AG09319 (cell line): ENCODE measurements at regions not wholly inside any gene's neighbourhood (a gene's known extent, or its start where the extent isn't known, plus 50 kb on each side); places are given as distances from the start of the nearest gene placed in this dataset.

Experiments used
- DNase-seq: peaks from one replicate; pipeline ENCODE4 v3.0.0-alpha.2; 2010; ENCODE audit warnings: low read depth; ENCODE audit errors: extremely low read depth
- TF ChIP-seq, protein P1 (sequence below): IDR thresholded peaks from 2 replicates; pipeline ENCODE4 v1.5.1; 2011; ENCODE audit warnings: low read depth, mild to moderate bottlenecking, inconsistent platforms, low read length, moderate library complexity

DNA sequence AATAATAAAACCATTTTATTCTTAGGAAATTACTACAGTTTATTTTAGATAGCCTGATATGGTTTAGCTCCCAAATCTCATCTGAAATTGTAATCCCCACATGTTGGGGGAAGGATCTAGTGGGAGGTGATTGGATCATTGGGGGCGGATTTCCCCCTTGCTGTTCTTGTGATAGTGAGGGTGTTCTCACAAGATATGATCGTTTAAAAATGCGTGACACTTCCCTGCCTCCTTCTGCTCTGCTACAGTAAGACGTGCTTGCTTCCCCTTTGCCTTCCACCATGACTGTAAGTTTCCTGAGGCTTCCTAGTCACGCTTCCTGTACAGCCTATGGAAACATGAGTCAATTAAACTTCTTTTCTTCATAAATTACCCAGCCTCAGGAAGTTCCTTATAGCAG, 122.4 kb upstream of the FGF10 start:
- TF ChIP-seq, protein P1, sequence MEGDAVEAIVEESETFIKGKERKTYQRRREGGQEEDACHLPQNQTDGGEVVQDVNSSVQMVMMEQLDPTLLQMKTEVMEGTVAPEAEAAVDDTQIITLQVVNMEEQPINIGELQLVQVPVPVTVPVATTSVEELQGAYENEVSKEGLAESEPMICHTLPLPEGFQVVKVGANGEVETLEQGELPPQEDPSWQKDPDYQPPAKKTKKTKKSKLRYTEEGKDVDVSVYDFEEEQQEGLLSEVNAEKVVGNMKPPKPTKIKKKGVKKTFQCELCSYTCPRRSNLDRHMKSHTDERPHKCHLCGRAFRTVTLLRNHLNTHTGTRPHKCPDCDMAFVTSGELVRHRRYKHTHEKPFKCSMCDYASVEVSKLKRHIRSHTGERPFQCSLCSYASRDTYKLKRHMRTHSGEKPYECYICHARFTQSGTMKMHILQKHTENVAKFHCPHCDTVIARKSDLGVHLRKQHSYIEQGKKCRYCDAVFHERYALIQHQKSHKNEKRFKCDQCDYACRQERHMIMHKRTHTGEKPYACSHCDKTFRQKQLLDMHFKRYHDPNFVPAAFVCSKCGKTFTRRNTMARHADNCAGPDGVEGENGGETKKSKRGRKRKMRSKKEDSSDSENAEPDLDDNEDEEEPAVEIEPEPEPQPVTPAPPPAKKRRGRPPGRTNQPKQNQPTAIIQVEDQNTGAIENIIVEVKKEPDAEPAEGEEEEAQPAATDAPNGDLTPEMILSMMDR, result no peak
- DNase-seq, result no peak

DNA sequence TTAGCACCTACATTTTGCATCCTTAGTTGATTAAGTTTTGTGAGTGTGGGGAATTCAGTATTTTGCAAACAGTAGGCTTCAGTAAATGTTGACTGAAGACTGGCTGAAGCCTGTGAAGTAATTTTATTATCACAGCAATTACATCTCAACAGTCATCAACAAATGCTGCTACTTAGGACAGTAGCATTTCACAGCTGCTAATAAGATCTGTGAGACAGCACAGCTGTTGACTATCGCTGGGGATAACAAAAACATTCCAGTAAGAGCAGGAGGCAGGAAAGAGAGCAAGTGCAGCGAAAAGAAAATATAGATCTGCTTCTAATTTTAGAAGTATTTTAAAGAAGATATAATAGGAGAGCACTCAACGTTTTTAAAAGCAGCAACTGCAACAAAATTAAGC, 117.3 kb upstream of the FGF10 start:
- TF ChIP-seq, protein P1, result no peak
- no peak for DNase-seq

DNA sequence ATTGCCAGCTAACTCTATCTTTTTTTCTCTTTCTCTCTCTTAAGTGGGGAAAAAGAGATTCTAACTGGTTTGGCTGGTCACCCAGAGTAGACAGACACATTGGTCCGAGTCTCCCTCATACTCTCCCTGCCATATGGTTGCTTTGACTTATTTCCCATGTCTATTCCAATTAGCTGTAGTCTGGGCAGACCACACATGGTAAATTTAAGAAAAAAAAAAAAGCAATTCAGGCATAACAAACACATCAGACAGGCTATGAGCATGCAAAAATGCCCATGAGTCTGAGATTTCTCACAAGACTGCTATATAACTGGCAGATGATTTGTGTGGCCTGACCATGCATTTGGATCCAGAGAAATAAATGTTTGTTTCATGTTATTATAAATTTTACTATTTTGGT, 110.2 kb upstream of the FGF10 start:
- DNase-seq, result no peak
- TF ChIP-seq, protein P1, result no peak

DNA sequence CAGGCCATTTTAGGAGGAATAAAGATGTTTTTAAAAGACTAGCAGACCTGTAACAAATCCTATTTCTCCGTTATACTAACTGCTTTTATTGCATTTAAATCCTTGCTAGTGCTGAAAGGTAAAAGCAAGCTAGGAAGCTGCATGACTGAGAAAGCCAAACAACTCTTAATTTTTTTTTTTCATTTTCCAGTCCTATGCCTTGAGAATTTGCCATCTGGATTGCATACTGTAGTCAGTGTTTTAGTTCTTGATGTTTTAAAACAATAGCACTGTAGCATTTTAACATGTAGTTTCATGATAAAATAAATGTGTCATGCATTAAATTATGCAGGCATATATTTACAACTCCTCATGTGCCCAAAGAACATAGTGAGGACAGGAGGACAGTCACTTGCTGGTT, 108.4 kb upstream of the FGF10 start:
- DNase-seq, result no peak
- TF ChIP-seq, protein P1, result no peak

GRCh38 chr5:44495280-44495679, 106.1 kb upstream of the FGF10 start:
- TF ChIP-seq, protein P1, result peak; percentile 8; the same call in 1 of the 2 replicates
- no peak for DNase-seq

DNA sequence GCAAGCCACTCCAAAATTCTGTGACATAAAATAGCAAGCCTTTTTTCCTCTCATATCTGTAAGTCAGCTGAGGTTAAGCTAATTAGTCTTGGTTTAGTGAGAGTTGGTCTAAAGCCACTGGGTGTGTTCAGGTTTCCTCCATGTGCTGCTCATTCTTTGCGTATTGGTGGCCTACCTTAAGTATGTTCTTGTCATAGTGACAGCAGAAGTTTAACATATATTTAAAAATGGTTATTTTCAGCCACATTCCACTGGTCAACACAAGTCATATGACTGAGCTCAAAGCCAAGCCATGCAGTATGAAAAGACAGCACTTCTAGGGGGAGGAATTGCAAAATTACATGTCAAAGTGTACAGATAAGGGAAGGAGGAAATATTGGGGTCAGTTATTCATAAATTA, 100.5 kb upstream of the FGF10 start:
- TF ChIP-seq, protein P1, result no peak
- no peak for DNase-seq

DNA sequence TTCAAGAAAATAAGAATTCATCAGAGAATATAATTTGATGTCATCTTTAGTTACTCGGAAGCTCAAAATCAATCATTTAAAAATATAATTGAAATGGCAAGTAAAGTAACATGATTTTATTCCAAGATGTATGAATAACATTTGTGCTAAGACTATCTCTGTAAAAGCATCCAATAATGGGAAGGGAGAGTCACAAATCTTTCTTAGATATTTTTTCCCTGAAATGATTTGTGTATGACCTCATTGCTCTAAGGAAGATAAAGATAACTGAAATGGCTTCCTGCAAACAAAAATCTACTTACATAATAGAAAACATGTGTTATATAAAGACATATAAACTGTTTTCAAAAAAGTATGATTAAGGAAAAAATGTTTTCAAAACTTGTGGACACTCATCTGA, 97.4 kb upstream of the FGF10 start:
- TF ChIP-seq, protein P1, result no peak
- no peak for DNase-seq
